H9 (cell line): ENCODE measurements at regions not wholly inside any gene's neighbourhood (a gene's known extent, or its start where the extent isn't known, plus 50 kb on each side); places are given as distances from the start of the nearest gene placed in this dataset.

Source experiments
- DNase-seq: peaks from one replicate; pipeline ENCODE4 v3.0.0-alpha.2; 2017
- H2AFZ ChIP-seq: one replicate; pipeline ENCODE4 v1.6.1; 2013; ENCODE audit warnings: mild to moderate bottlenecking, low read length, control low read depth, moderate library complexity
- H2AK5ac ChIP-seq: 2 replicates; pipeline ENCODE4 v1.6.1; 2013; ENCODE audit warnings: low read length, control low read depth, mixed read lengths; ENCODE audit not compliant: insufficient read length
- H2BK120ac ChIP-seq: one replicate; pipeline ENCODE4 v1.6.1; 2013; ENCODE audit warnings: low read depth, mild to moderate bottlenecking, low read length, control low read depth, inconsistent platforms; ENCODE audit not compliant: poor library complexity, severe bottlenecking
- H2BK12ac ChIP-seq: 2 replicates; pipeline ENCODE4 v1.6.1; 2013; ENCODE audit warnings: low read length, control low read depth, mixed read lengths, low read depth; ENCODE audit not compliant: insufficient read length
- H2BK15ac ChIP-seq: 2 replicates; pipeline ENCODE4 v1.6.1; 2013; ENCODE audit warnings: low read depth, low read length, control low read depth
- H2BK20ac ChIP-seq: one replicate; pipeline ENCODE4 v1.6.1; 2013; ENCODE audit warnings: low read depth, mild to moderate bottlenecking, low read length, control low read depth, inconsistent platforms; ENCODE audit not compliant: poor library complexity, severe bottlenecking
- H2BK5ac ChIP-seq: 2 replicates; pipeline ENCODE4 v1.6.1; 2013; ENCODE audit warnings: low read length, control low read depth, mixed read lengths; ENCODE audit not compliant: insufficient read length
- H3K14ac ChIP-seq: 2 replicates; pipeline ENCODE4 v1.6.1; 2013; ENCODE audit warnings: low read length, control low read depth; ENCODE audit not compliant: insufficient read depth
- H3K18ac ChIP-seq: 2 replicates; pipeline ENCODE4 v1.6.1; 2013; ENCODE audit warnings: low read depth, mild to moderate bottlenecking, mixed read lengths, low read length, control low read depth; ENCODE audit not compliant: insufficient read length
- H3K23ac ChIP-seq: 2 replicates; pipeline ENCODE4 v1.6.1; 2013; ENCODE audit warnings: low read length, control low read depth, mixed read lengths, low read depth; ENCODE audit not compliant: insufficient read length
- H3K23me2 ChIP-seq: 2 replicates; pipeline ENCODE4 v1.6.1; 2013; ENCODE audit warnings: low read depth, mild to moderate bottlenecking, mixed read lengths, low read length, control low read depth; ENCODE audit not compliant: insufficient read length, poor library complexity, severe bottlenecking
- H3K27ac ChIP-seq: 2 replicates; pipeline ENCODE4 v1.5.1; 2013; ENCODE audit warnings: low read length, control low read depth, mixed read lengths, low read depth; ENCODE audit not compliant: insufficient read length
- H3K27me3 ChIP-seq: 2 replicates; pipeline ENCODE4 v1.6.1; 2013; ENCODE audit warnings: low read length, control low read depth, inconsistent platforms; ENCODE audit not compliant: insufficient read depth
- H3K4ac ChIP-seq: 2 replicates; pipeline ENCODE4 v1.6.1; 2013; ENCODE audit warnings: low read depth, mild to moderate bottlenecking, control low read depth, inconsistent platforms, low read length, moderate library complexity
- H3K4me1 ChIP-seq: 2 replicates; pipeline ENCODE4 v1.6.1; 2013; ENCODE audit warnings: low read length, control low read depth, inconsistent platforms; ENCODE audit not compliant: insufficient read depth
- H3K4me2 ChIP-seq: 2 replicates; pipeline ENCODE4 v1.6.1; 2013; ENCODE audit warnings: low read length, control low read depth, mixed read lengths; ENCODE audit not compliant: insufficient read length, insufficient read depth
- H3K56ac ChIP-seq: 2 replicates; pipeline ENCODE4 v1.6.1; 2013; ENCODE audit warnings: low read depth, mild to moderate bottlenecking, mixed read lengths, low read length, control low read depth; ENCODE audit not compliant: insufficient read length
- H3K79me1 ChIP-seq: 2 replicates; pipeline ENCODE4 v1.6.1; 2013; ENCODE audit warnings: low read depth, mild to moderate bottlenecking, moderate library complexity, low read length, control low read depth, inconsistent platforms; ENCODE audit not compliant: insufficient read depth, poor library complexity, severe bottlenecking
- H3K79me2 ChIP-seq: 2 replicates; pipeline ENCODE4 v1.6.1; 2013; ENCODE audit warnings: low read length, control low read depth, inconsistent platforms; ENCODE audit not compliant: insufficient read depth
- H3K9ac ChIP-seq: 2 replicates; pipeline ENCODE4 v1.6.1; 2013; ENCODE audit warnings: low read length, control low read depth, mixed read lengths; ENCODE audit not compliant: insufficient read length; ENCODE audit errors: extremely low read depth
- H3K9me3 ChIP-seq: one replicate; pipeline ENCODE4 v1.6.1; 2013; ENCODE audit warnings: low read depth, low read length, inconsistent platforms; ENCODE audit not compliant: control insufficient read depth
- H3T11ph ChIP-seq: one replicate; pipeline ENCODE4 v1.6.1; 2013; ENCODE audit warnings: mild to moderate bottlenecking, low read length, control low read depth, inconsistent platforms
- H4K20me1 ChIP-seq: one replicate; pipeline ENCODE4 v1.6.1; 2013; ENCODE audit not compliant: control insufficient read depth, insufficient read length, insufficient read depth
- H4K5ac ChIP-seq: 2 replicates; pipeline ENCODE4 v1.6.1; 2013; ENCODE audit warnings: low read depth, mild to moderate bottlenecking, mixed read lengths, low read length, control low read depth; ENCODE audit not compliant: insufficient read length
- H4K8ac ChIP-seq: replicated peaks from 2 replicates; pipeline ENCODE4 v1.6.1; 2013; ENCODE audit warnings: low read length, control low read depth, mixed read lengths, low read depth; ENCODE audit not compliant: insufficient read length
- H4K91ac ChIP-seq: 2 replicates; pipeline ENCODE4 v1.6.1; 2013; ENCODE audit warnings: low read depth, mild to moderate bottlenecking, moderate library complexity, mixed read lengths, low read length, control low read depth; ENCODE audit not compliant: insufficient read length
- H3K27ac Mint-ChIP-seq, 3 experiments: 2 replicates in 2 of 3; 3 replicates in 1 of 3; pipeline ENCODE4 v1.8.0; 2020 to 2021; ENCODE audit warnings: mixed read lengths in 3 of 3, mild to moderate bottlenecking in 1 of 3, moderate library complexity in 1 of 3
- H3K27me3 Mint-ChIP-seq: 2 replicates; pipeline ENCODE4 v1.8.0; 2021; ENCODE audit warnings: low read depth, mild to moderate bottlenecking, moderate library complexity, mixed read lengths
- H3K36me3 Mint-ChIP-seq, 3 experiments: 2 replicates in 2 of 3; 3 replicates in 1 of 3; pipeline ENCODE4 v1.8.0; 2020 to 2021; ENCODE audit warnings: low read depth in 3 of 3, mixed read lengths in 3 of 3; ENCODE audit not compliant: insufficient read depth in 1 of 3
- H3K4me1 Mint-ChIP-seq, 2 experiments: 2 replicates each; pipeline ENCODE4 v1.8.0; 2020; ENCODE audit warnings: mixed read lengths in 2 of 2
- H3K4me3 Mint-ChIP-seq, 2 experiments: 2 replicates in 1 of 2; 3 replicates in 1 of 2; pipeline ENCODE4 v1.8.0; 2020 to 2021; ENCODE audit warnings: mild to moderate bottlenecking in 2 of 2, mixed read lengths in 2 of 2, moderate library complexity in 1 of 2
- H3K9me3 Mint-ChIP-seq, 2 experiments: 2 replicates in 1 of 2; 3 replicates in 1 of 2; pipeline ENCODE4 v1.8.0; 2020; ENCODE audit warnings: mild to moderate bottlenecking in 2 of 2, mixed read lengths in 2 of 2, moderate library complexity in 1 of 2
- CTCF ChIP-seq: fragments of 200-600 bp; sonication (generic); conservative IDR thresholded peaks from 3 replicates; pipeline ENCODE4 v1.8.0; 2021; ENCODE audit warnings: antibody characterized with exemption, mild to moderate bottlenecking
- WGBS: extraction: QIAGEN DNeasy Blood & Tissue Kit; methylation state at CpG from one replicate; pipeline ENCODE4 v1.1.7; 2013; ENCODE audit warnings: missing lambda C conversion rate, low lambda C conversion rate, mixed read lengths; ENCODE audit not compliant: insufficient read length; ENCODE audit errors: extremely low coverage; 5-methylcytosine and 5-hydroxymethylcytosine counted together

DNA sequence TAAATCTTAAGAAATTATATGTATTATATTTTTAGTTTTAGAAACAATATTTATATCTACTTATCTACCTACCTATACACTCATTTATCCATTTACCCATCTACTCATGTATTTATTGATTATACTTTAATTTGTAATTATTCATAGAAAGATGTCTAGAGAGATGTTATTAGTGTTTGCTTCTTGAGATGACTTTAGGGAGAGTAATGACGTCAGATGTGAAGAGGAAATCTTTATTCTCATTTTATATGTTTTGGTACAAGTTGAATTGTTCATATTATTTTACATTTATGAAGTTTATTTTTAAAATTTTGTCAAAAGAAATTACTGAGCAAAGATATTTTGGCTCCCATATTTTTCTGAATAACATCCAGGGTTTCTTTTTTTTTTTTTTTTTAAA lies 271.3 kb upstream of the SLC8A1 start:
- no peak overlapping the region for H3K27ac Mint-ChIP-seq
- Histone ChIP-seq H3K27me3 (no peaks in the 10 kb centered on the region), H3K4me2 (no peak overlapping the region), H3K4me1 (no peaks in the 10 kb centered on the region), H2BK5ac (no peak overlapping the region), H3K9me3 (no peaks in the 10 kb centered on the region), H3K23ac (no peak overlapping the region), H3K9ac (no peak overlapping the region), H3K14ac (no peak overlapping the region), H3K4ac (no peak overlapping the region), H3K79me1 (no peaks in the 10 kb centered on the region), H3K18ac (no peak overlapping the region), H3K27ac (no peak overlapping the region), H3K23me2 (no peaks in the 10 kb centered on the region), H3K56ac (no peak overlapping the region), H2BK20ac (no peak overlapping the region), H2BK12ac (no peak overlapping the region), H2BK15ac (no peak overlapping the region), H2BK120ac (no peak overlapping the region), H4K5ac (no peak overlapping the region), H2AK5ac (no peak overlapping the region), H2AFZ (no peak overlapping the region), H4K91ac (no peak overlapping the region), H3K79me2 (no peaks in the 10 kb centered on the region), H4K8ac (no peak overlapping the region), H3T11ph (no peak overlapping the region), H4K20me1 (no peaks in the 10 kb centered on the region)
- peaks cover 2 to 3% of the 10 kb centered on the region in 2 experiments; a peak in 3 of 5 replicates for H3K9me3 Mint-ChIP-seq
- no CpG with 5 or more reads among the region's 1 CpG for WGBS
- H3K4me1 Mint-ChIP-seq, result no peaks in the 10 kb centered on the region
- DNase-seq, result no peak
- H3K4me3 Mint-ChIP-seq, result no peak overlapping the region
- H3K36me3 Mint-ChIP-seq, result no peaks in the 10 kb centered on the region; a peak in 1 of 7 replicates
- no peak for TF ChIP-seq CTCF
- H3K27me3 Mint-ChIP-seq, result no peaks in the 10 kb centered on the region
